SKM-1 treated with dmso at 0.1 percent for 144 hours (cell line): ENCODE measurements at regions not wholly inside any gene's neighbourhood (a gene's known extent, or its start where the extent isn't known, plus 50 kb on each side); places are given as distances from the start of the nearest gene placed in this dataset.
"Not testable (repeated sequence)": the region's sequence is repeated elsewhere in the genome, so short reads cannot be mapped to it uniquely, and the experiment has no call there.

Experiments
- DNase-seq: peaks from one replicate; lab custom pipeline; 2025; ENCODE audit not compliant: unreplicated experiment; lab: John Stamatoyannopoulos, UW

DNA sequence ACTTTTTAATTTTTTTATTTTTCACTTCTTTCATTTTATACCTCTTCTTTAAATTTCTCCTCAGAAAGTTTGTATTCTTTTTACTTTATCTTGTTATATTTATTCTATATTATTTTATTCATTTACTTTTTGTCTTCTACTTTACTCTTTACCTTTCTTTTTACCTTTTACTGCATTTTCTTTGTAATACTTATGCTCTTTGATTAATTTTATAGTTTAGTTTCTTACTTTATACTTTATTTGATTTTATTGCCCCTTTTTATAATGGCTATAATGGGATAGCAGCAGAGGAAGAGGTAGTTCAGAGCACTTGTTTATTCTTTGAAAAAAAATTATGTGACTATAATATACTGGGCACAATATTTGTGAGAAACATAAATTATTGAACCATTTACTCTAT, 542.6 kb upstream of the SPRY2 start:
- no peak for DNase-seq

DNA sequence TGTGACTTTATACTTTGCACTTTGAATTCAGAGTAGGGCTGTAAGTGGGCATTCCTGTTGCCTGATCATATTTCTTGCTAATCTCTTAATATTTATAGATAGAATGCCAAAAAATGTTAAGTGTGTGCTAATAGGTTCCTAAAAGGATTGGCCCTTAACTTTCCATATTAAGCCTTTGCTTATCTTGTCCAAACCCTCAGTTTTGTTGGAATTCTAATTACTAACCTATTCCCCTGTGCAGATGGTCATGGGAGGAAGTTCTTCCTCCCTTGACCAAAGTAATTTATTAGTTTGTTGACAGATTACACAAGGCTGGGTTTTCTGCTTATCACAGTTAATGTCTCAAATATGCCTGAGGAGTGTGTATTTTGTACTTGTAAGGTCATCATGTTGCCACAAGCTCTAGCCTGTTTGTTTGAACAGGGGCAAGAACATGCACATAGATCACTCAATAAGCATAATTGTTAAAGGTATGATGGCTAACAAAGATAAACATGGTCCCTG, 541.1 kb upstream of the SPRY2 start:
- no peak for DNase-seq

DNA sequence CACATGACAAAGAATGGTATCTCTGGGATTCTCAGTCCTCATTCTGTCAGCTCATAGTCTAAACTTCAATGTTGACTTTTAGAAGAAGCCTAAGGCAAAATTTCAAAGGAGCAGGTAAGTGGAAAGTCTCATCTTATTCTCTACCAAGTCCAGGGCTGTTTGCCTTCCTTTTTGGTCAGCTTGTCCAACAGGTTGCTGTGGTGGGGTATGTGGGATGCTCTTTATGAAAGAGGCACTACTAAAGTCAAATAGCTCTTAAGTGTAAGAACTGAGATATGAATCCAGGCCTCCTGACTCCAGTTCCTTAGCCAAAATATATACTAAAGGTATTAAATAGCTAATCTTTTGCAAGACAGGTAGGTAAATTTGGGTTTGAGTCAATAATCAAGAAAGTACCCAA, 540.6 kb upstream of the SPRY2 start:
- no peak for DNase-seq

DNA sequence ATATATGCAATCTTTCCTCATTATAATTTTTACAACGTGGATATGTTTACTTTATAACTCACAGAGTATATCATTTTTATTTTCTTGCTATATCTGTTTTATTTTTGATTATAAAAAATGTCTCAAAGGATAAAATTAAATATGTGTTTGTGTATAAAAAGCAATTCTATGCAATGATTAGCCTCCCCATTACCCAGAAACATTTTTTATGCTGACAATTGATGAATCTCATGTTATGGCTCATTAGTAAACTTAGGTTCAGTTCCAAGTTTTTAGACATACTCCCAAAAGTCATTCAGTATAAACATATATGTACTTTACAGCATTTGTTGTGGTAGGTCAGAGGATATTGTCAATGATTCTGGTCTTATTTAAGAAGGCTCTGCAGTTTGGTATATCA, 540.1 kb upstream of the SPRY2 start:
- DNase-seq: no peak

DNA sequence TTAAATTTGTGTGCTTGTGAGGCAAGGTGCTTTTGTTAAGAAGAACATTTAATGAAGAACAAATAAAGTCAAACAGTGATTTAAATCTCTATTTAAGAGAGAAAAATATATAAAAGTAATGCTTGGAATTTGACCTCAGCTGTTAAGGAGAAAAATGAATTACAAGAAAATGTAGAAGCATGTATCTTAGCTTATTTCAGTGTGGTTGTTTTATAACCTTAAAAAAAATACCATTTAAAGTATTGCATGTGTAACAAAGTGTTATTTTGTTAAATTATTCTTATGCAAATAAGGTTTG, 537.0 kb upstream of the SPRY2 start:
- no peak for DNase-seq

GRCh38 chr13:80877209-80877943, 536.5 kb upstream of the SPRY2 start:
- DNase-seq: no peak

GRCh38 chr13:80873589-80873988, 532.7 kb upstream of the SPRY2 start:
- peak; percentile 86 for DNase-seq

GRCh38 chr13:80871971-80872370, 531.0 kb upstream of the SPRY2 start:
- not testable (repeated sequence) for DNase-seq

DNA sequence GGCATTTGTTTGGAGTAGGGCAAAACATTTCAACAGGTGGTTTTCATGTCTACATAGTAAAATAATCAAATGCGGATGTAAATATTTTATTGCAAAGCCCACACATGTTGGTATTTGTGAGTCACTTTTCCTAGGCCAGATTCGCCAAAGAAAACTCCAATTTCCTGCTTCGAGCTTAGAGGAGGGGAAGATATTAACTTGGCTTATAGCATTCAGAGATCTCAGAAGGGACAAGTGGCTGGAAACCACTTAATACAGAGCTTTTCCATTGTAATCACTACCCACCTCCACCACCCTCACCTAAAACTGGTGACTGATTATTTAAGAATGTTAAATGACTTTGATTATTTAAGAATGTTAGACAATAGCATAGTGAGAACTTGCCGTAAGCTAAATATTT, 530.6 kb upstream of the SPRY2 start:
- DNase-seq: no peak

DNA sequence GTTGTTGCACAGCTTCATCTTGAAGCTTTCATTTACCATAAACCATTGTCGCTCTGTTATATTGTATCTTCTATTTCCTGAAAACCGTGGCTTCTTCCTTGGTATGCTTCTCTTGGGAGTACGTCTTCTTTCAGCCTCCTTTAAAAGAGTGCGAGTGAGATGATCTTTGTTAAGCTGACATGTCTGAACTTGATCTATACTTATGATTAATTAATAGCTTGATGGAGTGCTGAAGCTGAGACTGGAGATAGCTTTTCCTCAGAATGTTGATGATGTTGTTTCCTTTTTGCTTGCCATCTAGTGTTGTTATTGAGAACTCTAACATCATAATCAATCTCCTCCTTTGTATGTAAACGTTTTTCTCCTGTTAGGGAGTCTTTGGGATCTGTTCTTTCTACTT, 529.3 kb upstream of the SPRY2 start:
- no peak for DNase-seq

DNA sequence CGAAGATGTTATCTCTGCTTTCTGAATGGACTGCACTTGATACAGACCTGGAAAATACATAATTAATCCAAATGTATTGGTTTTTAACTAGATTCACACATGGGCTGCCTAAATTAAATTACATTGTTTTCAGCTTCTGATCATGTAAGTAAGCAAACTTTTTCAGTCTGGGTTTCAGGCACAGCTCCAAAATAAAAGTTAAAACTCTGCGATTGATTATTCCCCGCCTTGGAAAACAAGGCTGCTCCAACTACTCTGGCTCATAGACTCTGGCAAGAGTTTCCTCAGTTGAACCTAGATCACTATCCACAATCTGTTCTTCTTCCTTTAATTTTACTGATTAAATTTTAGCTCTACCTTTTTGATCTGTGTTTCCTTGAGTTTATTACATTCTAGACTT, 526.0 kb upstream of the SPRY2 start:
- DNase-seq: no peak

- DNase-seq: no peak
Observed at GRCh38 chr13:80865329-80865728, 524.4 kb upstream of the SPRY2 start.

- DNase-seq: no peak
Observed at GRCh38 chr13:80862456-80862855, 521.5 kb upstream of the SPRY2 start.

DNA sequence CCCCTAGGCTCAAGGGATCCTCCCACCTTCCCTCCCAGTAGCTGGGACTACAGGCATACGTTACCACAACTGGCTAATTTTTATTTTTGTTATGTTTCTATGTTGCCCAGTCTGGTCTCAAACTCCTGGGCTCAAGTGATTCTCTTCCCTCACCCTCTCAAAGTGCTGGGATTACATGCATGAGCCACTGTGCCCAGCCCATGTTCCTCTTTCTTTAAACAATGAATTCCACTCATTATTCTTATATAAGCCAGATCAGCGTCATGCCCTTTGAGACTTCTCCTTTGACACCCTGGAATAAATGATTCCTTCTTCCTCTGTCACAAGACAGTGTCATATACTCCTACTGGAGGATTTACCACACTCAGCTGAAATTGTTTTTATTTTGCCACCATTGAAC, 519.9 kb upstream of the SPRY2 start:
- DNase-seq: no peak

DNA sequence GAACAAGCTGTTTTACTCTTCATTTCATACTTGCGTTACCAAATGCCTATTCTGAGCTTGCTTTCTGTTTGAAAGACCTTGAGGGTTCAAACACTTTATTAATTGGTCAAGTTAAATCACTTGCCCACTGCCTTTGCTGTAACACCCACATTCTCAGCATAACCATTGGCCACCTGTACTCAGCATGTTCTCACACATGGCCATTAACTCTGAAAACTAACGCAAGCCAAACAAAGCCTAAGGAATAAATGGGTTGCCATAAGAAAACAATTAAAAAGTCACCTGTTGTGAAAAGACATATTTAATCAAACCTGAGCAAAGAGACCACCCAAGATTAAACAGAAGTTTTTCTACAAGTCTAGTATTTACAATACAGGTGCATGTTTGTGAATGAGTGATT, 517.2 kb upstream of the SPRY2 start:
- DNase-seq: no peak

DNA sequence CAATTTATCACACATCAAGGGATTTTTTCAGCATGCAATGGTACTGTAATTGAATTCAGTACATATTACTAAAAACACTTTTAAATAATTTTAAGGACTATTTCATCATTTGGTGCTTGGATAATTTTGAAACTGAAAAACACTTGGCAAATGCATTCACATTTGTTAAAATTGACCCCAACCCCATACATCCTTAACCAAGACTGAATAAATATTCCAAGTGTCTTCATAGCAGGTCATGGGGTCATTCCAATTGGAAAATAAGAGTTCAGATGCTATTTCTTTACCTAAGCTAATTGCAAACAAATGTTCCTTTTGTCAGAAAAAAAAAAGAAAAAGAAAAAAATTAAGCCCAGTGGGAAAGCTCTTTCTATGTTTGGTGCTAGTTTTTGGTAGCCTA, 516.4 kb upstream of the SPRY2 start:
- DNase-seq: no peak

DNA sequence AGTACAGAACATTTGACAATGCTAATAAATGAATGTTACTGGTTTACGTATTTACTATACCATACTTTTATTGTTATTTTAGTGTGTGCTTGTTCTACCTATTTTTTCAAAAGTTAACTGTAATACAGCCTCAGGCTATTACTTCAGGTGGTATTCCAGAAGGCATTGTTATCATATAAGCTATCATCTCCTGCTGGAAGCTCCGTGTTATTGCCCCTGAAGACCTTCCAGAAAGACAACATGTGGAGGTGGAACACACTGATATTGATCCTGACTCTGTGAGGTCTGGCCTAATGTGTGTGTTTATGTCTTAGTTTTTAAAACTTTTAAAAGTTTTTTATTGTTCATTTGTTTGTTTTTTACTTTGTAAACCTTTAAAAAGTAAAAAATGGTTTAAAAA, 509.8 kb upstream of the SPRY2 start:
- DNase-seq: no peak

DNA sequence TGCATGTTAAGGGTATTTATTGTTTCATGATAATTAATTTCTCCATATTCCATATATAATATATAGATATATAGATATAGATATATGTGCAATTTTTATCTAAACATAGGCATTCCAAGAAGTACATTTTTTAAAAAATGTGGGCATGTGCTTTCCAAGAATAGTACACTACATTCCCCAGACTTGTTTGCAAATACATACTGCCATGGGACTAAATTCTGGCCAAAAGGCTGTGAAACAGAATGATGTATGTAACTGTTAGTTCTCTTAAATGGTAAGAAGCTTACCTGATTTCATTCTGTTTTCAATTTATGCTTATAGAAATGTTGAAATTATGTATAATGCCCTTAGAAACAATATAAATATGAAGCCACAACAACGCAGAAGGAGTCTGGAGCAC, 503.2 kb upstream of the SPRY2 start:
- DNase-seq: no peak

- no peak for DNase-seq
Observed at GRCh38 chr13:80841414-80841813, 500.5 kb upstream of the SPRY2 start.

- DNase-seq: no peak
Observed at GRCh38 chr13:80840316-80840976, 499.5 kb upstream of the SPRY2 start.

- DNase-seq: no peak
Observed at GRCh38 chr13:80835902-80836301, 495.0 kb upstream of the SPRY2 start.

GRCh38 chr13:80830431-80830830, 489.5 kb upstream of the SPRY2 start:
- no peak for DNase-seq

DNA sequence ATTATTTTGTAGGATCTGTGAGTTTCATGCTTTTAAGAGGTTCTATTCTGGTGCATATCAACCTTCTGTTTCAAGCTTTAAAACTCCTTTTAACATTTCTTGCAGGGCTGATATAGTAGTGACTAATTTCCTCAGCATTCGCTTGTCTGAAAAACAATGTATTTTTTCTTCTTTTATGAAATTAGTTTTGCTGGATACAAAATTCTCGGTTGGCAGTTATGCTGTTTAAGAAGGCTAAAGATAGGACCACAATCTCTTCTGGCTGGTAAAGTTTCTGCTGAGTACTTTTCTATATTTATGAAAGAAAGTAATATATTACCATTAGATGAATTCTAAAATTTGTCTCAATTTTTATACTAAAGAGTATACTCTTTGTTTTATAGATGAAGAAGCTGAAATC, 487.8 kb upstream of the SPRY2 start:
- no peak for DNase-seq
